Keratinocyte (primary cell): ENCODE measurements at regions not wholly inside any gene's neighbourhood (a gene's known extent, or its start where the extent isn't known, plus 50 kb on each side); places are given as distances from the start of the nearest gene placed in this dataset.

Experiments
- DNase-seq: peaks from one replicate; pipeline ENCODE4 v3.0.0-alpha.2; 2011; ENCODE audit warnings: low read depth, missing footprints, low spot score
- FAIRE-seq: peaks from 2 replicates; lab custom pipeline; 2011; peaks lifted over from hg19 to GRCh38; lab: Jason Lieb, UNC
- H2AFZ ChIP-seq: 2 replicates; pipeline ENCODE4 v1.6.0; 2012; ENCODE audit warnings: low read length, control low read depth, inconsistent platforms; ENCODE audit not compliant: control insufficient read depth
- H3K27ac ChIP-seq: 2 replicates; pipeline ENCODE4 v1.5.1; 2011; ENCODE audit warnings: low read length; ENCODE audit not compliant: control insufficient read depth, insufficient read depth
- H3K27me3 ChIP-seq: 3 replicates; pipeline ENCODE4 v1.6.0; 2011; ENCODE audit warnings: low read length; ENCODE audit not compliant: control insufficient read depth, insufficient read depth; ENCODE audit errors: extremely low read depth
- H3K36me3 ChIP-seq, 2 experiments: 2 replicates in 1 of 2; 3 replicates in 1 of 2; pipeline ENCODE4 v1.5.1; 2011; ENCODE audit warnings: low read length in 2 of 2, mild to moderate bottlenecking in 1 of 2; ENCODE audit not compliant: control insufficient read depth in 2 of 2, insufficient read depth in 2 of 2; ENCODE audit errors: extremely low read depth in 1 of 2
- H3K4me1 ChIP-seq: 3 replicates; pipeline ENCODE4 v1.5.1; 2011; ENCODE audit warnings: low read length; ENCODE audit not compliant: control insufficient read depth, insufficient read depth; ENCODE audit errors: extremely low read depth
- H3K4me2 ChIP-seq: 3 replicates; pipeline ENCODE4 v1.6.0; 2011; ENCODE audit warnings: low read depth, low read length; ENCODE audit not compliant: control insufficient read depth, insufficient read depth; ENCODE audit errors: extremely low read depth
- H3K4me3 ChIP-seq, 3 experiments: fragments of 200-600 bp in 1 of 3; sonication (generic) in 1 of 3; 2 replicates in 2 of 3; 3 replicates in 1 of 3; pipeline ENCODE4 v1.5.1; 2011 to 2016; ENCODE audit warnings: low read length in 3 of 3, mild to moderate bottlenecking in 3 of 3, control low read depth in 2 of 3, inconsistent platforms in 1 of 3, low read depth in 1 of 3, mixed read lengths in 1 of 3, mixed run types in 1 of 3, moderate library complexity in 1 of 3; ENCODE audit not compliant: control insufficient read depth in 2 of 3, insufficient read depth in 2 of 3; ENCODE audit errors: extremely low read depth in 1 of 3
- H3K79me2 ChIP-seq: 2 replicates; pipeline ENCODE4 v1.6.0; 2012; ENCODE audit warnings: low read length; ENCODE audit not compliant: control insufficient read depth, insufficient read depth
- H3K9ac ChIP-seq: 3 replicates; pipeline ENCODE4 v1.6.0; 2011; ENCODE audit warnings: low read length; ENCODE audit not compliant: control insufficient read depth, insufficient read depth; ENCODE audit errors: extremely low read depth
- H3K9me1 ChIP-seq: 3 replicates; pipeline ENCODE4 v1.6.0; 2011; ENCODE audit warnings: low read length; ENCODE audit not compliant: control insufficient read depth, insufficient read depth; ENCODE audit errors: extremely low read depth
- H3K9me3 ChIP-seq: 2 replicates; pipeline ENCODE4 v1.5.1; 2012; ENCODE audit warnings: low read depth, low read length; ENCODE audit not compliant: control insufficient read depth
- H4K20me1 ChIP-seq: 3 replicates; pipeline ENCODE4 v1.6.0; 2011; ENCODE audit warnings: low read length; ENCODE audit not compliant: control insufficient read depth, insufficient read depth; ENCODE audit errors: extremely low read depth
- CTCF ChIP-seq, 3 experiments: IDR thresholded peaks in 1 of 3; conservative IDR thresholded peaks in 1 of 3; optimal IDR thresholded peaks in 1 of 3; 2 replicates in 2 of 3; 3 replicates in 1 of 3; pipeline versions ENCODE3 to v1.5.1; 2011; ENCODE audit warnings: low read length in 3 of 3, mild to moderate bottlenecking in 3 of 3, moderate library complexity in 2 of 3, control low read depth in 1 of 3, inconsistent platforms in 1 of 3; ENCODE audit not compliant: insufficient read depth in 2 of 3; ENCODE audit errors: extremely low read depth in 1 of 3
- EZH2 ChIP-seq: IDR thresholded peaks from one replicate; pipeline ENCODE4 v1.6.1; 2012; ENCODE audit warnings: inconsistent platforms, mild to moderate bottlenecking, low read length, moderate library complexity
- dilution Hi-C: fragments of 300-500 bp; cut with MboI; formaldehyde crosslinking; loops from one replicate; pipeline ENCODE4 v1.7.0; 2020; ENCODE audit warnings: low sequenced_read_pairs; ENCODE audit not compliant: extremely low pct_ligation_motif_present

DNA sequence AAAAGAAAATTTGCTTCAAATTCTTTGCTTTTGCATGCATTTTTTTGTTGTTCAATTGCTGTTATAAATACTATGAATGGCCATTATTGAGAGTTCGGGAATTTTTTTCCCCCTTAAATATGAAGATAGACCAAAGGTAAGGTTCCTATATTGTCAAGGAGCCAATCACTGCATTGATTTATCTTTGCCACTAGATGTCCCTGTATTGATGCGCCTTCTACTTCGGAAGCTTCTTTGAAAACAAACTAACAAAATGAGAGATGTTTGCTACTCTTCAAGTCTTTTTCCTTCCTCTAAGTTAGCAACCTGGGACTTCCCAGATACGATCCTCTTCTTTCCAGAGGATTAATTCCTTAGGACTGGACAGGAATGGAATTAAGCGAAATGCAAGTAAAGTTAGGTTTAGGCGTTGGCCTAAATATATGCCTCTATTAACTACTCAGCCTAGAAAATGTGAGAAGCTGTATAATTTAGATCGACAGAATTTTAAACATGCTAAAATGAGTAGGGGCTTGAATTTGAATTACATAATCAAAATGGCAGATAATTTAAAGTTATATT, 318.1 kb downstream of the AEBP2 start:
- H3K27me3 ChIP-seq, result no peaks in the 10 kb centered on the region
- no peaks in the 10 kb centered on the region for H3K79me2 ChIP-seq
- no peak overlapping the region for H3K27ac ChIP-seq
- no peaks in the 10 kb centered on the region for H3K4me1 ChIP-seq
- H2AFZ ChIP-seq, result no peak overlapping the region
- peak in 2 of 3 experiments; percentile 43 to 67 for TF ChIP-seq CTCF (optimal IDR thresholded peaks at IDR 0.05 in 1 of 3, IDR thresholded peaks at IDR 0.05 in 1 of 3, conservative IDR thresholded peaks at IDR 0.05 in 1 of 3; ENCODE audit: extremely low read depth in 1 of 3, insufficient read depth in 2 of 3, low read length in 3 of 3)
- TF ChIP-seq EZH2, result no peak
- H3K9me3 ChIP-seq, result no peaks in the 10 kb centered on the region
- no peaks in the 10 kb centered on the region for H3K36me3 ChIP-seq
- H3K4me3 ChIP-seq, result no peak overlapping the region
- no peak overlapping the region for H3K4me2 ChIP-seq
- peak; percentile 77 for FAIRE-seq
- dilution Hi-C loops, result no loop called here
- DNase-seq, result no peak
- H4K20me1 ChIP-seq, result no peaks in the 10 kb centered on the region
- no peaks in the 10 kb centered on the region for H3K9me1 ChIP-seq
- no peak overlapping the region for H3K9ac ChIP-seq

DNA sequence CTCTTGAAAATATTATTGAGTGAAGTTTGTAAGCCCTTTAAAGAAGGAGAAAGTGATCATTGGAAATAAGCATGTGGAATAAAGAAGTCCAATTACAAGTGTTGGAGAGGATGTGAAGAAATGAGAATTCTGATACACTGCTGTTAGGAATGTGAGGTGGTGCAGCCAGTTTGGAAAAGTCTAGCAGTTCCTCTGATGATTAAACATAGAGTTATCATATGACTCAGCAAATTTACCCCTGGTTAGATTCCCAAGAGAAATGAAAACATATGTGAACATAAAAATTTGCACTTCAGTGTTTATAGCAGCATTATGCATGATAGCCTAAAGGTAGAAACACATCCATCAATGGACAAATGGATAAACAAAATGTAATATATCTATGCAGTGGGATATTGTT, 319.9 kb downstream of the AEBP2 start:
- Histone ChIP-seq H2AFZ (no peak overlapping the region), H3K9me1 (no peaks in the 10 kb centered on the region), H3K79me2 (no peaks in the 10 kb centered on the region), H3K9me3 (no peaks in the 10 kb centered on the region), H3K27me3 (no peaks in the 10 kb centered on the region), H3K27ac (no peak overlapping the region), H3K4me1 (no peaks in the 10 kb centered on the region), H3K4me2 (no peak overlapping the region), H3K9ac (no peak overlapping the region), H3K4me3 (no peak overlapping the region), H3K36me3 (no peaks in the 10 kb centered on the region), H4K20me1 (no peaks in the 10 kb centered on the region)
- TF ChIP-seq EZH2 (no peak), CTCF (optimal IDR thresholded peaks at IDR 0.05 in 1 of 3, IDR thresholded peaks at IDR 0.05 in 1 of 3, conservative IDR thresholded peaks at IDR 0.05 in 1 of 3; ENCODE audit: extremely low read depth in 1 of 3, insufficient read depth in 2 of 3, low read length in 3 of 3) (no peak)
- no peak for FAIRE-seq
- dilution Hi-C loops, result no loop called here
- no peak for DNase-seq
